ENCODE measurements at regions not wholly inside any gene's neighbourhood (a gene's known extent, or its start where the extent isn't known, plus 50 kb on each side); places are given as distances from the start of the nearest gene placed in this dataset.

- TF ChIP-seq CTCF (conservative IDR thresholded peaks at IDR 0.05) (no peak), ZFX (IDR thresholded peaks at IDR 0.05) (no peak)
Measured at GRCh38 chr6:22709803-22710202, 140.4 kb downstream of the HDGFL1 start.
